ENCODE measurements at regions not wholly inside any gene's neighbourhood (a gene's known extent, or its start where the extent isn't known, plus 50 kb on each side); places are given as distances from the start of the nearest gene placed in this dataset.

DNA sequence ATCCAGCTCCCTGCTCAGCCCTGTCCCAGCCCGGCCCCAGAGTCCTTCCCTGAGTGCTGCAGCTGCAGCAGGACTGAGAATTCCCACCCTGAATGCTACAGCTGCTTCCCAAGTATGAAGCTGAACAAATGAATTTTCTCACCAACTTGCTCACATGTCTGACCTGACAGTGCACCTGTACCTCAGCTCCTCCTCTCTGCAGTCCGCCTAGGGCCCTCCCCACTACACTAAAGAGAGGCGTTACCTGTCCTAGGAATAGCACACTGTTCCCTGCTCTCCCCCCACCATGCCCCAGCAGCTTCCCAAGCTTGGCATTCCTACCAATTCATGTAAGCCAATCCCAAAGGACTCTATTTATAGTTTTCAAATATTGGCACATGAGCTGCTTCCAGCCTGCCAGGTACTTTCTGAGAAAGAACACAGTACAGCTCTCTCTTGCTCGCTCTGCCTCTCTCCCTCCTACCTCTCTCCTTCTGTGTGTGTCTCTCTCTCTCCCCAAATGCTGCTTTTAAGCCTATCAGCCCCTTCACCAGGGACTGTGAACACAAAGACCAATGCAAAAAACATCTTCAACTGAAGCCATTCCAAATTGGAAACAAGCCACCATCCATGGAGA, 400.1 kb downstream of the TNS3 start:
- no peak for TF ChIP-seq SIN3A (IDR thresholded peaks at IDR 0.05; ENCODE audit: low read depth, low read length)
- no peak for TF ChIP-seq POLR2A (IDR thresholded peaks at IDR 0.05; ENCODE audit: low read depth, low read length)
- TF ChIP-seq, protein P1, sequence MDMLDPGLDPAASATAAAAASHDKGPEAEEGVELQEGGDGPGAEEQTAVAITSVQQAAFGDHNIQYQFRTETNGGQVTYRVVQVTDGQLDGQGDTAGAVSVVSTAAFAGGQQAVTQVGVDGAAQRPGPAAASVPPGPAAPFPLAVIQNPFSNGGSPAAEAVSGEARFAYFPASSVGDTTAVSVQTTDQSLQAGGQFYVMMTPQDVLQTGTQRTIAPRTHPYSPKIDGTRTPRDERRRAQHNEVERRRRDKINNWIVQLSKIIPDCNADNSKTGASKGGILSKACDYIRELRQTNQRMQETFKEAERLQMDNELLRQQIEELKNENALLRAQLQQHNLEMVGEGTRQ (IDR thresholded peaks at IDR 0.05; ENCODE audit: borderline replicate concordance, low read depth, low read length): no peak
- TF ChIP-seq EZH2 (IDR thresholded peaks at IDR 0.05; ENCODE audit: borderline replicate concordance, control insufficient read depth, low read depth, low read length): no peak
- TF ChIP-seq MAX (IDR thresholded peaks at IDR 0.05; ENCODE audit: low read depth, low read length): no peak
